ENCODE measurements at regions not wholly inside any gene's neighbourhood (a gene's known extent, or its start where the extent isn't known, plus 50 kb on each side); places are given as distances from the start of the nearest gene placed in this dataset.

GRCh38 chrX:127732709-127733108 lies 319.5 kb downstream of the ACTRT1 start:
- no peaks in the 10 kb centered on the region for H3K27me3 Mint-ChIP-seq (ENCODE audit: low read depth)
- Histone ChIP-seq H4K5ac (ENCODE audit: insufficient read length, low read depth, low read length) (no peak overlapping the region), H2BK12ac (ENCODE audit: insufficient read length, low read depth, low read length) (no peak overlapping the region), H2BK15ac (ENCODE audit: low read depth, low read length) (no peak overlapping the region), H2AFZ (ENCODE audit: low read length) (no peak overlapping the region), H3K56ac (ENCODE audit: insufficient read length, low read depth, low read length) (no peak overlapping the region), H3K4me1 (ENCODE audit: insufficient read depth, low read length) (no peaks in the 10 kb centered on the region), H3K27me3 (ENCODE audit: insufficient read depth, low read length) (no peaks in the 10 kb centered on the region), H3T11ph (ENCODE audit: low read length) (no peak overlapping the region), H2BK20ac (ENCODE audit: low read depth, low read length, poor library complexity, severe bottlenecking) (no peak overlapping the region), H2AK5ac (ENCODE audit: insufficient read length, low read length) (no peak overlapping the region), H3K27ac (ENCODE audit: insufficient read length, low read depth, low read length) (no peak overlapping the region), H3K14ac (ENCODE audit: insufficient read depth, low read length) (no peak overlapping the region), H4K8ac (replicated peaks; ENCODE audit: insufficient read length, low read depth, low read length) (no peak overlapping the region), H3K79me1 (ENCODE audit: insufficient read depth, low read depth, low read length, poor library complexity, severe bottlenecking) (no peaks in the 10 kb centered on the region), H3K4me2 (ENCODE audit: insufficient read depth, insufficient read length, low read length) (peak overlapping the region; percentile 16), H3K79me2 (ENCODE audit: insufficient read depth, low read length) (no peaks in the 10 kb centered on the region), H2BK120ac (ENCODE audit: low read depth, low read length, poor library complexity, severe bottlenecking) (no peak overlapping the region), H3K9ac (ENCODE audit: extremely low read depth, insufficient read length, low read length) (no peak overlapping the region), H3K18ac (ENCODE audit: insufficient read length, low read depth, low read length) (no peak overlapping the region), H3K23ac (ENCODE audit: insufficient read length, low read depth, low read length) (no peak overlapping the region), H4K91ac (ENCODE audit: insufficient read length, low read depth, low read length) (no peak overlapping the region), H3K9me3 (ENCODE audit: control insufficient read depth, low read depth, low read length) (no peaks in the 10 kb centered on the region), H2BK5ac (ENCODE audit: insufficient read length, low read length) (no peak overlapping the region), H3K4ac (ENCODE audit: low read depth, low read length) (no peak overlapping the region), H4K20me1 (ENCODE audit: control insufficient read depth, insufficient read depth, insufficient read length) (no peaks in the 10 kb centered on the region), H3K23me2 (ENCODE audit: insufficient read length, low read depth, low read length, poor library complexity, severe bottlenecking) (no peaks in the 10 kb centered on the region)
- DNase-seq, result no peak
- H3K27ac Mint-ChIP-seq, result peak overlapping the region in 1 of 3 experiments; percentile 4; a peak in 1 of 7 replicates
- no peak for TF ChIP-seq CTCF (conservative IDR thresholded peaks at IDR 0.05)
- peaks cover 19 to 30% of the 10 kb centered on the region in 2 experiments for H3K4me1 Mint-ChIP-seq
- H3K36me3 Mint-ChIP-seq (ENCODE audit: insufficient read depth in 1 of 3, low read depth in 3 of 3), result peaks cover 0 to 5% (median 0%) of the 10 kb centered on the region in 3 experiments; a peak in 3 of 7 replicates
- H3K9me3 Mint-ChIP-seq, result peaks cover 5 to 48% of the 10 kb centered on the region in 2 experiments; a peak in 4 of 5 replicates
- no peak overlapping the region for H3K4me3 Mint-ChIP-seq
